DOHH2 (cell line): ENCODE measurements at regions not wholly inside any gene's neighbourhood (a gene's known extent, or its start where the extent isn't known, plus 50 kb on each side); places are given as distances from the start of the nearest gene placed in this dataset.

ENCODE experiments used
- H3F3A ChIP-seq: fragments of 200-600 bp; sonication (generic), shearing (Covaris generic); 2 replicates; pipeline ENCODE4 v1.6.0; 2016; ENCODE audit warnings: antibody characterized with exemption, mild to moderate bottlenecking; ENCODE audit not compliant: control insufficient read depth, insufficient read depth
- H3K27ac ChIP-seq: fragments of 200-600 bp; sonication (generic); 2 replicates; pipeline ENCODE4 v1.5.1; 2014; ENCODE audit warnings: low read depth, mild to moderate bottlenecking, low read length, moderate library complexity
- H3K27me3 ChIP-seq: fragments of 200-600 bp; sonication (generic); 2 replicates; pipeline ENCODE4 v1.6.1; 2014; ENCODE audit warnings: mild to moderate bottlenecking, low read length, mixed read lengths; ENCODE audit not compliant: control insufficient read depth
- H3K36me3 ChIP-seq: fragments of 200-600 bp; sonication (generic); 2 replicates; pipeline ENCODE4 v1.6.1; 2014; ENCODE audit warnings: mild to moderate bottlenecking, low read length, moderate library complexity, mixed read lengths; ENCODE audit not compliant: control insufficient read depth
- H3K4me1 ChIP-seq: fragments of 200-600 bp; sonication (generic); 2 replicates; pipeline ENCODE4 v1.6.1; 2014; ENCODE audit warnings: mild to moderate bottlenecking, low read length, mixed read lengths; ENCODE audit not compliant: control insufficient read depth
- H3K4me2 ChIP-seq: fragments of 200-600 bp; sonication (generic); 2 replicates; pipeline ENCODE4 v1.6.0; 2014; ENCODE audit warnings: mild to moderate bottlenecking, low read length, moderate library complexity
- H3K4me3 ChIP-seq: fragments of 200-600 bp; sonication (generic); 2 replicates; pipeline ENCODE4 v1.5.1; 2014; ENCODE audit warnings: mild to moderate bottlenecking, low read length, mixed read lengths
- H3K79me2 ChIP-seq: fragments of 200-600 bp; sonication (generic); 2 replicates; pipeline ENCODE4 v1.6.1; 2014; ENCODE audit warnings: mild to moderate bottlenecking, low read length, mixed read lengths; ENCODE audit not compliant: control insufficient read depth
- H3K9me2 ChIP-seq: fragments of 200-600 bp; sonication (generic); replicated peaks from 2 replicates; pipeline ENCODE4 v1.6.1; 2014; ENCODE audit warnings: mild to moderate bottlenecking, low read length, mixed read lengths; ENCODE audit not compliant: control insufficient read depth
- H3K9me3 ChIP-seq: fragments of 200-600 bp; sonication (generic); 2 replicates; pipeline ENCODE4 v1.6.1; 2014; ENCODE audit warnings: antibody characterized with exemption, low read length, mixed read lengths; ENCODE audit not compliant: control insufficient read depth, insufficient read depth
- H4K20me1 ChIP-seq: fragments of 200-600 bp; sonication (generic); 2 replicates; pipeline ENCODE4 v1.6.0; 2014; ENCODE audit warnings: low read depth, mild to moderate bottlenecking, antibody characterized with exemption, low read length, moderate library complexity; ENCODE audit not compliant: control insufficient read depth, insufficient read depth
- EZH2phosphoT487 ChIP-seq: fragments of 200-600 bp; sonication (generic); IDR thresholded peaks from 2 replicates; pipeline ENCODE4 v1.6.1; 2017; ENCODE audit warnings: borderline replicate concordance, mild to moderate bottlenecking, antibody characterized with exemption, low read length, moderate library complexity, mixed read lengths
- TF ChIP-seq, protein P1 (sequence below): fragments of 200-600 bp; sonication (generic); IDR thresholded peaks from one replicate; pipeline ENCODE4 v1.5.1; 2014; ENCODE audit warnings: antibody characterized with exemption, mild to moderate bottlenecking, low read depth, low read length; ENCODE audit not compliant: poor library complexity, severe bottlenecking

- no peaks in the 10 kb centered on the region for H3K9me2 ChIP-seq
- H3K4me2 ChIP-seq: no peak overlapping the region
- no peaks in the 10 kb centered on the region for H3K36me3 ChIP-seq
- H3K9me3 ChIP-seq: no peaks in the 10 kb centered on the region
- no peak overlapping the region for H3K4me3 ChIP-seq
- no peaks in the 10 kb centered on the region for H3K79me2 ChIP-seq
- H3K27me3 ChIP-seq: no peaks in the 10 kb centered on the region; the same call in 1 of the 2 replicates
- no peaks in the 10 kb centered on the region for H3K4me1 ChIP-seq
- H3K27ac ChIP-seq: no peak overlapping the region
- H4K20me1 ChIP-seq: no peaks in the 10 kb centered on the region
- no peak for TF ChIP-seq EZH2phosphoT487
- TF ChIP-seq, protein P1, sequence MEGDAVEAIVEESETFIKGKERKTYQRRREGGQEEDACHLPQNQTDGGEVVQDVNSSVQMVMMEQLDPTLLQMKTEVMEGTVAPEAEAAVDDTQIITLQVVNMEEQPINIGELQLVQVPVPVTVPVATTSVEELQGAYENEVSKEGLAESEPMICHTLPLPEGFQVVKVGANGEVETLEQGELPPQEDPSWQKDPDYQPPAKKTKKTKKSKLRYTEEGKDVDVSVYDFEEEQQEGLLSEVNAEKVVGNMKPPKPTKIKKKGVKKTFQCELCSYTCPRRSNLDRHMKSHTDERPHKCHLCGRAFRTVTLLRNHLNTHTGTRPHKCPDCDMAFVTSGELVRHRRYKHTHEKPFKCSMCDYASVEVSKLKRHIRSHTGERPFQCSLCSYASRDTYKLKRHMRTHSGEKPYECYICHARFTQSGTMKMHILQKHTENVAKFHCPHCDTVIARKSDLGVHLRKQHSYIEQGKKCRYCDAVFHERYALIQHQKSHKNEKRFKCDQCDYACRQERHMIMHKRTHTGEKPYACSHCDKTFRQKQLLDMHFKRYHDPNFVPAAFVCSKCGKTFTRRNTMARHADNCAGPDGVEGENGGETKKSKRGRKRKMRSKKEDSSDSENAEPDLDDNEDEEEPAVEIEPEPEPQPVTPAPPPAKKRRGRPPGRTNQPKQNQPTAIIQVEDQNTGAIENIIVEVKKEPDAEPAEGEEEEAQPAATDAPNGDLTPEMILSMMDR: no peak
- no peaks in the 10 kb centered on the region for H3F3A ChIP-seq
Measured at GRCh38 chr14:23864259-23864658, 89.3 kb upstream of the DHRS4 start.

GRCh38 chr14:23864861-23865260 is 88.7 kb upstream of the DHRS4 start:
- Histone ChIP-seq H3K4me2 (no peak overlapping the region), H3K27ac (no peak overlapping the region), H3K4me3 (no peak overlapping the region), H3F3A (no peaks in the 10 kb centered on the region), H3K9me2 (no peaks in the 10 kb centered on the region), H4K20me1 (no peaks in the 10 kb centered on the region), H3K27me3 (no peaks in the 10 kb centered on the region; the same call in 1 of the 2 replicates), H3K36me3 (no peaks in the 10 kb centered on the region), H3K4me1 (no peaks in the 10 kb centered on the region), H3K79me2 (no peaks in the 10 kb centered on the region), H3K9me3 (no peaks in the 10 kb centered on the region)
- TF ChIP-seq EZH2phosphoT487: no peak
- TF ChIP-seq, protein P1: no peak

- Histone ChIP-seq H3K4me2 (no peak overlapping the region), H3F3A (no peaks in the 10 kb centered on the region), H3K27ac (no peak overlapping the region), H3K4me1 (no peaks in the 10 kb centered on the region), H3K9me3 (no peaks in the 10 kb centered on the region), H3K4me3 (no peak overlapping the region), H3K36me3 (no peaks in the 10 kb centered on the region), H3K9me2 (no peaks in the 10 kb centered on the region), H3K79me2 (no peaks in the 10 kb centered on the region), H4K20me1 (no peaks in the 10 kb centered on the region), H3K27me3 (no peaks in the 10 kb centered on the region; the same call in 1 of the 2 replicates)
- TF ChIP-seq, protein P1: no peak
- no peak for TF ChIP-seq EZH2phosphoT487
Measured at GRCh38 chr14:23865502-23865901, 88.1 kb upstream of the DHRS4 start.

- Histone ChIP-seq H3K4me2 (no peak overlapping the region), H3F3A (no peaks in the 10 kb centered on the region), H3K9me2 (no peaks in the 10 kb centered on the region), H3K36me3 (no peaks in the 10 kb centered on the region), H3K9me3 (no peaks in the 10 kb centered on the region), H3K27ac (no peak overlapping the region), H3K4me1 (no peaks in the 10 kb centered on the region), H4K20me1 (no peaks in the 10 kb centered on the region), H3K27me3 (no peaks in the 10 kb centered on the region; the same call in 1 of the 2 replicates), H3K79me2 (no peaks in the 10 kb centered on the region), H3K4me3 (no peak overlapping the region)
- TF ChIP-seq, protein P1: no peak
- TF ChIP-seq EZH2phosphoT487: no peak
Measured at GRCh38 chr14:23866269-23866668, 87.3 kb upstream of the DHRS4 start.
